ENCODE measurements at regions not wholly inside any gene's neighbourhood (a gene's known extent, or its start where the extent isn't known, plus 50 kb on each side); places are given as distances from the start of the nearest gene placed in this dataset.

DNA sequence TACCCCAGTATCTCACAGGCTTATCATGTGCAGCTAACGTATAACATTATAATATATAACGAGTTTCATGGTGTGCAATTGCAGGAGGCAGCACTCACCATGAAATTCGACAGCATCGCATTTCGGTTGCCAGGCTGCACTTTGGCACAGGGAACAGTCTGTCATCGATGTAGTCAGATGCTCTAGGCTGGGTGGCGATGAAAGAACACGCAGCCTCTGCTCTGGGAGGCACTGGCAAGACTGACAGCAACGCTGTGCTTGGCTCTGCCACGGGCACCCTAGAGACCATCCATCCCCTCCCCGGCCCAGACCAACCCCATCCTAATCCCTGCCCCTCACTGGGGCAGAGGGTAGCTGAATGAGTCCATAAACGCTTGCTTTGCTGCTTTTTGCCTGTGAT, 290.8 kb downstream of the MED10 start:
- H4K20me1 ChIP-seq (ENCODE audit: insufficient read depth): no peaks in the 10 kb centered on the region
- no peak overlapping the region for H2AFZ ChIP-seq
- no peak overlapping the region for H3K4me2 ChIP-seq (ENCODE audit: unreplicated experiment)
- in situ Hi-C loops (cut with MboI): no loop called here
- no peaks in the 10 kb centered on the region for H3K9me2 ChIP-seq (ENCODE audit: insufficient read depth)
- WGBS, 2 experiments (ENCODE audit: low coverage in 1 of 2, low lambda C conversion rate in 2 of 2, missing lambda C conversion rate in 2 of 2): 13 to 21% methylated on average over 12 of the region's 12 CpGs
- H3K9me3 ChIP-seq (ENCODE audit: low read depth): no peaks in the 10 kb centered on the region
- H3K27ac ChIP-seq: no peak overlapping the region
- H3K9ac ChIP-seq: no peak overlapping the region
- H3K4me3 ChIP-seq: no peak overlapping the region
- H3K79me2 ChIP-seq (ENCODE audit: insufficient read depth): no peaks in the 10 kb centered on the region
- H3K27me3 ChIP-seq (replicated peaks; ENCODE audit: insufficient read depth): no peaks in the 10 kb centered on the region
- H3K4me1 ChIP-seq (ENCODE audit: insufficient read depth): no peaks in the 10 kb centered on the region
- TF ChIP-seq EZH2 (IDR thresholded peaks at IDR 0.05; ENCODE audit: insufficient read depth, poor library complexity, severe bottlenecking) (no peak), EZH2phosphoT487 (IDR thresholded peaks at IDR 0.05; ENCODE audit: insufficient read depth, low read depth) (no peak)
- no peaks in the 10 kb centered on the region for H3F3A ChIP-seq (ENCODE audit: insufficient read depth)
- no peaks in the 10 kb centered on the region for H3K36me3 ChIP-seq (ENCODE audit: low read depth)
- DNase-seq: no peak

GRCh38 chr5:6086871-6087270, 291.5 kb downstream of the MED10 start:
- Histone ChIP-seq H4K20me1 (ENCODE audit: insufficient read depth) (no peaks in the 10 kb centered on the region), H3K9me3 (ENCODE audit: low read depth) (no peaks in the 10 kb centered on the region), H3K79me2 (ENCODE audit: insufficient read depth) (no peaks in the 10 kb centered on the region), H3K36me3 (ENCODE audit: low read depth) (no peaks in the 10 kb centered on the region), H3K4me1 (ENCODE audit: insufficient read depth) (no peaks in the 10 kb centered on the region), H3K4me2 (ENCODE audit: unreplicated experiment) (no peak overlapping the region), H3K9ac (no peak overlapping the region), H3K27me3 (replicated peaks; ENCODE audit: insufficient read depth) (no peaks in the 10 kb centered on the region), H2AFZ (no peak overlapping the region), H3K27ac (no peak overlapping the region), H3K4me3 (no peak overlapping the region), H3F3A (ENCODE audit: insufficient read depth) (no peaks in the 10 kb centered on the region), H3K9me2 (ENCODE audit: insufficient read depth) (no peaks in the 10 kb centered on the region)
- DNase-seq: no peak
- 18 to 27% methylated on average over 4 of the region's 4 CpGs for WGBS, 2 experiments (ENCODE audit: low coverage in 1 of 2, low lambda C conversion rate in 2 of 2, missing lambda C conversion rate in 2 of 2)
- in situ Hi-C loops (cut with MboI): no loop called here
- TF ChIP-seq EZH2 (IDR thresholded peaks at IDR 0.05; ENCODE audit: insufficient read depth, poor library complexity, severe bottlenecking) (no peak), EZH2phosphoT487 (IDR thresholded peaks at IDR 0.05; ENCODE audit: insufficient read depth, low read depth) (no peak)

DNA sequence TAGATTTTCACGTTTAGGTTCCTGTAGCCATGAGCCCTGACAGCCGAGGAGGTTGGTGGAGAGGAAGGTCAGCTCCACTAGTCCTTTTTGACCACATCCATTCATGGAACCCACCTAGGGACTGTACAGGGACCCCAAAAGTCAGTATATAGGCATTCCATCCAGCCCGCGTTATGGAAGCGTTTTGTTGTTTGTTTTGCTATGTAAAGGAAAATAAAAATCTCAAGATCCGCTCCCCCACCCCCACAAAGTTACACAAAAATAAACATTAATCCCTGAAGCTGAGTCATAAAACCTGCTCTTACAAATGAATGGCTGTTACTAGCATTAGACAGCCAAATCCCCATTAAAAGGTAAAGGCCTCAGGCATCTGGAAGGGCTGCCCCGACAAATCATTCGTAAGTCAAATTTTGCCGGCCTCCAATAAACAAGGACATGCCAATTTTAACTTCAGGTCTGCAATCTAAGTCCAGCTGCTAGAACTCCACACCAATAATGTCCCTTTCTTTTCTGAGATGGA, 292.9 kb downstream of the MED10 start:
- Histone ChIP-seq H3K4me1 (ENCODE audit: insufficient read depth) (no peaks in the 10 kb centered on the region), H3K4me2 (ENCODE audit: unreplicated experiment) (no peak overlapping the region), H3K27me3 (replicated peaks; ENCODE audit: insufficient read depth) (no peaks in the 10 kb centered on the region), H3K9me2 (ENCODE audit: insufficient read depth) (no peaks in the 10 kb centered on the region), H3K9ac (no peak overlapping the region), H3K9me3 (ENCODE audit: low read depth) (no peaks in the 10 kb centered on the region), H4K20me1 (ENCODE audit: insufficient read depth) (no peaks in the 10 kb centered on the region), H3F3A (ENCODE audit: insufficient read depth) (no peaks in the 10 kb centered on the region), H3K79me2 (ENCODE audit: insufficient read depth) (no peaks in the 10 kb centered on the region), H3K27ac (no peak overlapping the region), H3K4me3 (no peak overlapping the region), H2AFZ (no peak overlapping the region), H3K36me3 (ENCODE audit: low read depth) (no peaks in the 10 kb centered on the region)
- TF ChIP-seq EZH2 (IDR thresholded peaks at IDR 0.05; ENCODE audit: insufficient read depth, poor library complexity, severe bottlenecking): no peak
- no peak for TF ChIP-seq EZH2phosphoT487 (IDR thresholded peaks at IDR 0.05; ENCODE audit: insufficient read depth, low read depth)
- no peak for DNase-seq
- in situ Hi-C loops (cut with MboI): no loop called here
- 46 to 54% methylated on average over 9 of the region's 9 CpGs for WGBS, 2 experiments (ENCODE audit: low coverage in 1 of 2, low lambda C conversion rate in 2 of 2, missing lambda C conversion rate in 2 of 2)

DNA sequence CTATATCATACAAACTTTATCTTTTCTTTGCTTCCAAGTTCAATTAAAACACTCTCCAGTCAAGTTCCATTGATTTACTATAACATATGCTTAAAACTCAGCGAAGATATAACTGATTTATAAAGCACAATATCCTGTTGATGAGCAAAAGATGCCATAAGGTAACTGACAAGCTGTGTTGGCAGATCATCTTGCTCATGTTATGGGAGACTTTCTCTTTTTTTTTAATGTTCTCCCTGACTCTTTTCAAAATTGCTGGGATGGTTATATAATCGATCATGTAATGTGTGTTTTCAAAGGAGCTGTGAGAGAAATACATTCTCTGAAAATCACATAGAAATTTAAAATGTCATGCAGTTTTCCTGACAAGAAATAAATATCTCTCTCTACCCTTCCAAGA, 293.5 kb downstream of the MED10 start:
- no peak for DNase-seq
- Histone ChIP-seq H3K27me3 (replicated peaks; ENCODE audit: insufficient read depth) (no peaks in the 10 kb centered on the region), H3K4me2 (ENCODE audit: unreplicated experiment) (no peak overlapping the region), H3K4me1 (ENCODE audit: insufficient read depth) (no peaks in the 10 kb centered on the region), H3K4me3 (no peak overlapping the region), H3K9ac (no peak overlapping the region), H3K9me2 (ENCODE audit: insufficient read depth) (no peaks in the 10 kb centered on the region), H4K20me1 (ENCODE audit: insufficient read depth) (no peaks in the 10 kb centered on the region), H3K27ac (no peak overlapping the region), H3K9me3 (ENCODE audit: low read depth) (no peaks in the 10 kb centered on the region), H3F3A (ENCODE audit: insufficient read depth) (no peaks in the 10 kb centered on the region), H2AFZ (no peak overlapping the region), H3K79me2 (ENCODE audit: insufficient read depth) (no peaks in the 10 kb centered on the region), H3K36me3 (ENCODE audit: low read depth) (no peaks in the 10 kb centered on the region)
- no peak for TF ChIP-seq EZH2 (IDR thresholded peaks at IDR 0.05; ENCODE audit: insufficient read depth, poor library complexity, severe bottlenecking)
- no peak for TF ChIP-seq EZH2phosphoT487 (IDR thresholded peaks at IDR 0.05; ENCODE audit: insufficient read depth, low read depth)
- 5 to 6% methylated on average over 2 of the region's 2 CpGs for WGBS, 2 experiments (ENCODE audit: low coverage in 1 of 2, low lambda C conversion rate in 2 of 2, missing lambda C conversion rate in 2 of 2)
- in situ Hi-C loops (cut with MboI): no loop called here

DNA sequence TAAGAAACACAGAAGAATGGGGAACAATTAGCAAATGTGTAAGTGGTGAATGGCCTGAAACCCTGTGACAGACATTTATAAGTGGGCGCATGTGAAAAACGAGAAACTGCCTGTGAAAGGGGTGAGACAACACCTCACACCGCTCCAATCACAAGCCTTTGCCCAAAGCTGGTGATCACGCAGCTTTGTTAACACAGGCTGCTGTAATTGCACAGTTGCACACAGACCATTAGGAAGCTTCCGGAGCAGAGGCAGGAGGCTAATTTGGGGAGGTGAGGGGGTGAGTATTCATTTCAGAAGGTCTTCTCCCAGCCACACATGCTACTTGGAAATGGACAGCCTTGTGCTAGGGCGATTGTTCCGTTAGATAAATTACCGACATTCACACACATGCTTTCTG, 294.0 kb downstream of the MED10 start:
- 11 to 12% methylated on average over 8 of the region's 8 CpGs for WGBS, 2 experiments (ENCODE audit: low coverage in 1 of 2, low lambda C conversion rate in 2 of 2, missing lambda C conversion rate in 2 of 2)
- H3K9me2 ChIP-seq (ENCODE audit: insufficient read depth): no peaks in the 10 kb centered on the region
- in situ Hi-C loops (cut with MboI): no loop called here
- no peaks in the 10 kb centered on the region for H3F3A ChIP-seq (ENCODE audit: insufficient read depth)
- no peak for DNase-seq
- no peak overlapping the region for H3K9ac ChIP-seq
- no peak overlapping the region for H2AFZ ChIP-seq
- H3K4me2 ChIP-seq (ENCODE audit: unreplicated experiment): no peak overlapping the region
- H3K36me3 ChIP-seq (ENCODE audit: low read depth): no peaks in the 10 kb centered on the region
- H3K27ac ChIP-seq: no peak overlapping the region
- no peak overlapping the region for H3K4me3 ChIP-seq
- H3K4me1 ChIP-seq (ENCODE audit: insufficient read depth): no peaks in the 10 kb centered on the region
- H4K20me1 ChIP-seq (ENCODE audit: insufficient read depth): no peaks in the 10 kb centered on the region
- no peaks in the 10 kb centered on the region for H3K79me2 ChIP-seq (ENCODE audit: insufficient read depth)
- no peak for TF ChIP-seq EZH2phosphoT487 (IDR thresholded peaks at IDR 0.05; ENCODE audit: insufficient read depth, low read depth)
- no peak for TF ChIP-seq EZH2 (IDR thresholded peaks at IDR 0.05; ENCODE audit: insufficient read depth, poor library complexity, severe bottlenecking)
- no peaks in the 10 kb centered on the region for H3K9me3 ChIP-seq (ENCODE audit: low read depth)
- H3K27me3 ChIP-seq (replicated peaks; ENCODE audit: insufficient read depth): no peaks in the 10 kb centered on the region

Measured in GM23248 (cell line).